Breast epithelium (tissue), 4 donors: ENCODE measurements at regions not wholly inside any gene's neighbourhood (a gene's known extent, or its start where the extent isn't known, plus 50 kb on each side); places are given as distances from the start of the nearest gene placed in this dataset.

Source experiments
- DNase-seq, 2 donors: peaks; one replicate each; pipeline ENCODE4 v3.0.0-alpha.2; 2019; ENCODE audit warnings: low spot score in 2 of 2
- H3K27ac ChIP-seq, 2 donors: fragments of 200-600 bp; sonication (generic) in 1 of 2; one replicate each; pipeline ENCODE4 v1.5.1; 2016 to 2019; ENCODE audit warnings: mild to moderate bottlenecking in 1 of 2
- H3K27me3 ChIP-seq, 2 donors: fragments of 200-600 bp; sonication (generic) in 1 of 2; one replicate each; pipeline versions ENCODE4 v1.5.1 to v1.6.0; 2017 to 2019; ENCODE audit warnings: control low read depth in 1 of 2, mild to moderate bottlenecking in 1 of 2
- H3K36me3 ChIP-seq: fragments of 200-600 bp; one replicate; pipeline ENCODE4 v1.5.1; 2019
- H3K4me1 ChIP-seq, 2 donors: fragments of 200-600 bp; sonication (generic); one replicate each; pipeline ENCODE4 v1.5.1; 2016 to 2019; ENCODE audit warnings: control low read depth in 1 of 2
- H3K4me3 ChIP-seq, 3 donors: fragments of 200-600 bp; sonication (generic); 1 replicate in 2 of 3; 2 replicates in 1 of 3; pipeline ENCODE4 v1.5.1; 2016 to 2019; ENCODE audit warnings: mild to moderate bottlenecking in 3 of 3, moderate library complexity in 2 of 3
- H3K9me3 ChIP-seq, 2 donors: fragments of 200-600 bp; sonication (generic) in 1 of 2; one replicate each; pipeline ENCODE4 v1.5.1; 2016 to 2019; ENCODE audit warnings: control low read depth in 1 of 2
- POLR2A ChIP-seq: fragments of 450-650 bp; IDR thresholded peaks from one replicate; pipeline ENCODE4 v1.6.1; 2016; ENCODE audit warnings: antibody characterized with exemption, mild to moderate bottlenecking, moderate library complexity
- POLR2AphosphoS5 ChIP-seq, 3 donors: sonication (generic); formaldehyde crosslinking; IDR thresholded peaks; one replicate each; pipeline ENCODE4 v1.6.1; 2017; ENCODE audit warnings: antibody characterized with exemption in 3 of 3
- intact Hi-C: fragments of 100-400 bp; cut with DNase I; formaldehyde crosslinking; loops from one replicate; pipeline ENCODE4 v1.15.1; 2023; ENCODE audit warnings: low total_unique reads
- TF ChIP-seq, protein P1 (sequence below), 3 donors: fragments of 450-650 bp; IDR thresholded peaks; one replicate each; pipeline ENCODE4 v1.5.1; 2016 to 2017; ENCODE audit warnings: antibody characterized with exemption in 3 of 3, mild to moderate bottlenecking in 3 of 3, moderate library complexity in 3 of 3

DNA sequence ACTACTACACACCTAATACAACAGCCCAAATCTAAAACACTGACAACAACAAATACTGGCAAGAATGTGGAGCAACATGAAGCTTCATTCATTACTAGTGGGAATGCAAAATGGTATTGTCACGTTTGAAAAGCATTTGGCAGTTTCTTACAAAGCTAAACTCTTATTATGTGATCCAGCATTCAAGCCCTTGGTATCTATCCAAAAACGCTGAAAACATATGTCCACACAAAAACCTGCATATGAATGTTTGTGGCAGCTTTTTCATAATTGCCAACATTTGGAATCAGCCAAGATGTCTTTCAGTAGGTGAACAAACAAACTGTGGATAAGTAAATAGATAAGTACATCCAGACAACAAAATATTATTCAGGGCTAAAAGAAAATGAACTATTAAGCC is 501.1 kb upstream of the KIF2B start:
- TF ChIP-seq, protein P1, sequence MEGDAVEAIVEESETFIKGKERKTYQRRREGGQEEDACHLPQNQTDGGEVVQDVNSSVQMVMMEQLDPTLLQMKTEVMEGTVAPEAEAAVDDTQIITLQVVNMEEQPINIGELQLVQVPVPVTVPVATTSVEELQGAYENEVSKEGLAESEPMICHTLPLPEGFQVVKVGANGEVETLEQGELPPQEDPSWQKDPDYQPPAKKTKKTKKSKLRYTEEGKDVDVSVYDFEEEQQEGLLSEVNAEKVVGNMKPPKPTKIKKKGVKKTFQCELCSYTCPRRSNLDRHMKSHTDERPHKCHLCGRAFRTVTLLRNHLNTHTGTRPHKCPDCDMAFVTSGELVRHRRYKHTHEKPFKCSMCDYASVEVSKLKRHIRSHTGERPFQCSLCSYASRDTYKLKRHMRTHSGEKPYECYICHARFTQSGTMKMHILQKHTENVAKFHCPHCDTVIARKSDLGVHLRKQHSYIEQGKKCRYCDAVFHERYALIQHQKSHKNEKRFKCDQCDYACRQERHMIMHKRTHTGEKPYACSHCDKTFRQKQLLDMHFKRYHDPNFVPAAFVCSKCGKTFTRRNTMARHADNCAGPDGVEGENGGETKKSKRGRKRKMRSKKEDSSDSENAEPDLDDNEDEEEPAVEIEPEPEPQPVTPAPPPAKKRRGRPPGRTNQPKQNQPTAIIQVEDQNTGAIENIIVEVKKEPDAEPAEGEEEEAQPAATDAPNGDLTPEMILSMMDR (IDR thresholded peaks at IDR 0.05) = no peak
- TF ChIP-seq POLR2AphosphoS5 (IDR thresholded peaks at IDR 0.05) (no peak), POLR2A (no peak)
- DNase-seq = no peak
- Histone ChIP-seq H3K4me1 (no peaks in the 10 kb centered on the region), H3K4me3 (no peak overlapping the region), H3K27me3 (no peaks in the 10 kb centered on the region), H3K36me3 (no peaks in the 10 kb centered on the region), H3K9me3 (peaks cover 0 to 9% of the 10 kb centered on the region in 2 donors), H3K27ac (no peak overlapping the region)
- intact Hi-C loops = no loop called here

DNA sequence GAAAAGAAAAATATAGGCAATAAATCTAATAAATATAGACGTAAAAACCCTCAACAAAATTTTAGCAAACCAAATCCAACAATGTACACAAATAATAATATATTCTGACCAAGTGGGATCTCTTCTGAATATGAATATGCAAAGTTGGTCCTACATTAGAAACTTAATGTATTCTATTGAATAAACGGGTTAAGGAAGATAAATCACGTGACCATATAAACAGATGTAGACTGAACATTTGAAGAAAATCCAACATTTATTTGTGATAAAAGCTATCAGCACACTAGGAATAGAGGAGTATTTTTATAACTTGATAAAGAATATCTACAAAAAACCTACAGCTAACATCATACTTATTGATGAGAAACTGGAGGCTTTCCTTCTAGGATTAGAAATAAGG is 502.8 kb upstream of the KIF2B start:
- Histone ChIP-seq H3K9me3 (peaks cover 0 to 16% of the 10 kb centered on the region in 2 donors), H3K36me3 (no peaks in the 10 kb centered on the region), H3K27me3 (no peaks in the 10 kb centered on the region), H3K4me3 (no peak overlapping the region), H3K27ac (no peak overlapping the region), H3K4me1 (no peaks in the 10 kb centered on the region)
- intact Hi-C loops = no loop called here
- no peak for DNase-seq
- no peak for TF ChIP-seq POLR2A
- no peak for TF ChIP-seq POLR2AphosphoS5 (IDR thresholded peaks at IDR 0.05)
- TF ChIP-seq, protein P1 (IDR thresholded peaks at IDR 0.05) = no peak

- no peak overlapping the region for H3K4me3 ChIP-seq
- H3K27me3 ChIP-seq = no peaks in the 10 kb centered on the region
- peaks cover 0 to 16% of the 10 kb centered on the region in 2 donors for H3K9me3 ChIP-seq
- no peaks in the 10 kb centered on the region for H3K4me1 ChIP-seq
- intact Hi-C loops = no loop called here
- H3K27ac ChIP-seq = no peak overlapping the region
- DNase-seq = no peak
- no peaks in the 10 kb centered on the region for H3K36me3 ChIP-seq
- TF ChIP-seq, protein P1 (IDR thresholded peaks at IDR 0.05) = no peak
- TF ChIP-seq POLR2AphosphoS5 (IDR thresholded peaks at IDR 0.05) (no peak), POLR2A (no peak)
These were observed 505.7 kb upstream of the KIF2B start for GRCh38 chr17:53316988-53317387.

GRCh38 chr17:53316073-53316472 is 506.7 kb upstream of the KIF2B start:
- Histone ChIP-seq H3K4me1 (no peaks in the 10 kb centered on the region), H3K27me3 (no peaks in the 10 kb centered on the region), H3K9me3 (peaks cover 0 to 16% of the 10 kb centered on the region in 2 donors), H3K4me3 (no peak overlapping the region), H3K27ac (no peak overlapping the region), H3K36me3 (no peaks in the 10 kb centered on the region)
- no peak for DNase-seq
- intact Hi-C loops = no loop called here
- TF ChIP-seq POLR2A (no peak), POLR2AphosphoS5 (IDR thresholded peaks at IDR 0.05) (no peak)
- TF ChIP-seq, protein P1 (IDR thresholded peaks at IDR 0.05) = no peak

DNA sequence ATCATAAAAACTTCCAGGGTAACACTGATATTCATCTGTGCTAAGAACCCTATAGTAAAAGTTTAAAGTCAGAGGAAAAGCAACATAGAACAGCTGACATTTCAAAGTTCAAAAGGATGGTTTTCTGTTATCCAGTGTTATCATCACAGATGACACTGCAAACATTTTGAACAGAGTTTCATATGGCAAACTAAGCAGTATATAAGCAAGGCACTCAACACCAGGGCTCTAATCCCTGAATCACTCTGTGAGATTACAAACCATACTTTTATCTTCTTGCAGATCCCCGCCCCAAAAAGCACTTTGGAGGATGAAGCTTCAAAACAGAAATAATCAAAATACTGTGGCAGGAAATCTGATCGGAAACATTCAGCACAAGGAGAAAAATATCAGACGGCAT is 508.2 kb upstream of the KIF2B start:
- Histone ChIP-seq H3K4me3 (no peak overlapping the region), H3K36me3 (no peaks in the 10 kb centered on the region), H3K9me3 (peaks cover 4 to 20% of the 10 kb centered on the region in 2 donors), H3K27me3 (no peaks in the 10 kb centered on the region), H3K27ac (no peak overlapping the region), H3K4me1 (no peaks in the 10 kb centered on the region)
- no peak for TF ChIP-seq POLR2AphosphoS5 (IDR thresholded peaks at IDR 0.05)
- TF ChIP-seq, protein P1 (IDR thresholded peaks at IDR 0.05) = no peak
- TF ChIP-seq POLR2A = no peak
- intact Hi-C loops = no loop called here
- no peak for DNase-seq
